ENCODE measurements at regions not wholly inside any gene's neighbourhood (a gene's known extent, or its start where the extent isn't known, plus 50 kb on each side); places are given as distances from the start of the nearest gene placed in this dataset.
"Not testable (repeated sequence)": the region's sequence is repeated elsewhere in the genome, so short reads cannot be mapped to it uniquely, and the experiment has no call there.

DNA sequence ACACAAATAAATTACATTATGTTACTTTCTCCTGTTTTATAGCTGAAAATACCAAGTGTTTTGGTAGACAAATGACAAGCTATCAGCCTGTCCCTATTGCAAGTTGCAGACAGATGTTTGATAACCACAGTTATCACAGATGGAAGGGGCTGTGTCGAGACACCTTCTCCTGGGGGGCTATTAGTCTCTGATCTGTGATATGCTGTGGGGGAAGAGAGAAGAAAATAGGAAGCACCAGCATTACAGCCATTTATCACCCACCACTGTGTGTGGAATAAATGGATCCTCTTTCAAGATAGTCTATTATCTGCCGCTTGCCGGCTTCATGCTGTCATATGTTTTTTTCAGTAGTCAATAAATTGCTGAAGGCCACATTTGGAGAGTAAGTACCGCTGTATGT is 597.2 kb upstream of the ADARB2 start:
- DNase-seq (no peak), ATAC-seq (no peak)
- Histone ChIP-seq H3K9me3 (no peaks in the 10 kb centered on the region), H3K36me3 (no peaks in the 10 kb centered on the region), H3K27me3 (no peaks in the 10 kb centered on the region), H3K27ac (no peak overlapping the region), H3K4me3 (no peak overlapping the region), H3K4me1 (no peaks in the 10 kb centered on the region)
- intact Hi-C loops (cut with DNase I), result no loop called here
- TF ChIP-seq, protein P1, sequence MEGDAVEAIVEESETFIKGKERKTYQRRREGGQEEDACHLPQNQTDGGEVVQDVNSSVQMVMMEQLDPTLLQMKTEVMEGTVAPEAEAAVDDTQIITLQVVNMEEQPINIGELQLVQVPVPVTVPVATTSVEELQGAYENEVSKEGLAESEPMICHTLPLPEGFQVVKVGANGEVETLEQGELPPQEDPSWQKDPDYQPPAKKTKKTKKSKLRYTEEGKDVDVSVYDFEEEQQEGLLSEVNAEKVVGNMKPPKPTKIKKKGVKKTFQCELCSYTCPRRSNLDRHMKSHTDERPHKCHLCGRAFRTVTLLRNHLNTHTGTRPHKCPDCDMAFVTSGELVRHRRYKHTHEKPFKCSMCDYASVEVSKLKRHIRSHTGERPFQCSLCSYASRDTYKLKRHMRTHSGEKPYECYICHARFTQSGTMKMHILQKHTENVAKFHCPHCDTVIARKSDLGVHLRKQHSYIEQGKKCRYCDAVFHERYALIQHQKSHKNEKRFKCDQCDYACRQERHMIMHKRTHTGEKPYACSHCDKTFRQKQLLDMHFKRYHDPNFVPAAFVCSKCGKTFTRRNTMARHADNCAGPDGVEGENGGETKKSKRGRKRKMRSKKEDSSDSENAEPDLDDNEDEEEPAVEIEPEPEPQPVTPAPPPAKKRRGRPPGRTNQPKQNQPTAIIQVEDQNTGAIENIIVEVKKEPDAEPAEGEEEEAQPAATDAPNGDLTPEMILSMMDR (IDR thresholded peaks at IDR 0.05), result no peak
- no peak for TF ChIP-seq POLR2A (IDR thresholded peaks at IDR 0.05)
- WGBS, 4 donors, result 50 to 62% (median 57%) methylated on average over 4 of the region's 4 CpGs

DNA sequence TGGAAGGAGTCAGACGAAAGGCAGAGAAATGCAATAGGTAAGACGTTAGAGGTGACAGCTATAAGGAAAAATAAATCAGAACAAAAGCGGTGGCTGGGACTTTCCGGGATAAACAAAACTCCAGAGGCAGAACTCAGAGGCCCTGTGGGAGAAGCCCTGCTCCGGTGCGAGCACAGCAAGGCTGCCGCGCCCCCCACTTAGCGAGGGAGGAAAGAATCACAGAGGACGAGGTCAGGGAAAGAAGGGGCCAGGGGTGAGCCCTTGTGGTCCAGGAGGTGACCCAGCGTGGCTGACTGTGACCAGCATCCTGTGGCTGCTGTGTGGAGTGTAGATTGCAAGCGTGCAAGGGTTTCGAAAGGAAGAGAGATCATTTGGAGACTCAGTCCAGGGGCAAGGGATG is 591.8 kb upstream of the ADARB2 start:
- Histone ChIP-seq H3K36me3 (no peaks in the 10 kb centered on the region), H3K9me3 (no peaks in the 10 kb centered on the region), H3K27me3 (no peaks in the 10 kb centered on the region), H3K27ac (no peak overlapping the region), H3K4me1 (no peaks in the 10 kb centered on the region), H3K4me3 (no peak overlapping the region)
- DNase-seq (no peak), ATAC-seq (no peak)
- intact Hi-C loops (cut with DNase I), result no loop called here
- 75 to 82% (median 82%) methylated on average over 13 of the region's 13 CpGs for WGBS, 4 donors
- TF ChIP-seq, protein P1 (IDR thresholded peaks at IDR 0.05), result no peak
- no peak for TF ChIP-seq POLR2A (IDR thresholded peaks at IDR 0.05)

DNA sequence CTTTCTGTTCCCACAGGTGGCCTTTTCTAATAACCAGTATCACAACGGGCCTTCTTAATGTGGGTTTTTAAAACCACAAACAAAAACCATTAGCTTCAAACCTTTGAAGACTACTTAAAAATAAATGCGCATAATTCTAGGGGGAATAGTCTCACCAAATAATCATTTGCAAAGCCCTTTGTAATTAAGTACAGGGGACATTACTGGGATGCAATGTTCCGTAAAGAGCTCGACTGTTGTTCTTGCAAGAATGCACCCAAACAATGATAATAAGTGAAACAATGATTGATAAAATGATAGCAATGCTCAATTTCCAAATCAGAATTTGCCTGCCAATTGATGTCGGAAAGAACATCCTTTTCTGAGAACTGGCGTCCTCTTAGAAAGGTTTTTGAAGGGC is 589.1 kb upstream of the ADARB2 start:
- Histone ChIP-seq H3K27me3 (no peaks in the 10 kb centered on the region), H3K4me1 (no peaks in the 10 kb centered on the region), H3K9me3 (no peaks in the 10 kb centered on the region), H3K36me3 (no peaks in the 10 kb centered on the region), H3K4me3 (no peak overlapping the region), H3K27ac (no peak overlapping the region)
- DNase-seq, result no peak
- intact Hi-C loops (cut with DNase I), result no loop called here
- 75 to 85% (median 80%) methylated on average over 6 of the region's 6 CpGs for WGBS, 4 donors
- no peak for ATAC-seq
- TF ChIP-seq POLR2A (IDR thresholded peaks at IDR 0.05), result no peak

DNA sequence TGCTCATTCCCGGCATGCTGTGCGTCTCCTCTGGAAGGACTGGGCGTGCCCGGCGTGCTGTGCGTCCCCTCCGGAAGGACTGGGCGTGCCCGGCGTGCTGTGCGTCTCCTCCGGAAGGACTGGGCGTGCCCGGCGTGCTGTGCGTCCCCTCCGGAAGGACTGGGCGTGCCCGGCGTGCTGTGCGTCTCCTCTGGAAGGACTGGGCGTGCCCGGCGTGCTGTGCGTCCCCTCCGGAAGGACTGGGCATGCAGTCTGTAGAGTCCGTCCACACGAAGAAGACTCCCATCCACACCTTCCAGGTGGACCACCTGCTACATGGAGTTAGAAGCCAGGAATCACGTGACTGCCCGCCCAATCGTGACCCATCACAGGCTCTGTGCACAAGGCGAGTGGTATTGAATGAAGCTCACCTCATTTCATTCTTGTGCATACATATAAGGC is 577.7 kb upstream of the ADARB2 start:
- H3K36me3 ChIP-seq; intact Hi-C loops (cut with DNase I); DNase-seq; H3K27me3 ChIP-seq; H3K27ac ChIP-seq; H3K4me1 ChIP-seq; H3K4me3 ChIP-seq; ATAC-seq: not testable (repeated sequence)
- WGBS, 4 donors, result 79 to 89% (median 86%) methylated on average over 17 to 32 of the region's 32 CpGs
- H3K9me3 ChIP-seq, result peaks cover 0 to 15% (median 0%) of the 10 kb centered on the region in 12 donors

DNA sequence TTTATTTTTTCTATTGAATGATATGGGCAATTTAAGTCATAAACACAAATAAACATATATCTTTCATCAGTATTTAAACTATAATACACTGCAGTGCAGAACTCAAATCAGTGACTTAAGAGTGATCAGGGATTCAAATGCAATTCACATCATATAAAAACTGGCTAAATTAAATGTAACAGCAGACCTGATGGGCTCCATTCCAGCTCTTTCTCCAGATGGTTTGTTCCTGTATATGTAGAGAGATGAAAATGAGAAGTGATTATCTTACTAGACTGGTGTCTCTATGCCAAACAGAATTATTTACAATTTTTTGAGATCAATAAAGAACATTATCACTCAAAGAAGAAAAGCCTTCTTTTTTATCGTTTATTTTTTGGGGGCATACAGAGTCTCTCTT is 568.8 kb upstream of the ADARB2 start:
- Histone ChIP-seq H3K9me3 (peaks cover 0 to 5% (median 0%) of the 10 kb centered on the region in 12 donors), H3K4me1 (no peaks in the 10 kb centered on the region), H3K36me3 (no peaks in the 10 kb centered on the region), H3K27me3 (no peaks in the 10 kb centered on the region), H3K27ac (no peak overlapping the region), H3K4me3 (no peak overlapping the region)
- no peak for ATAC-seq
- no peak for DNase-seq
- TF ChIP-seq, protein P1 (IDR thresholded peaks at IDR 0.05), result no peak
- TF ChIP-seq POLR2A (IDR thresholded peaks at IDR 0.05), result no peak
- intact Hi-C loops (cut with DNase I), result no loop called here
- 77 to 94% (median 83%) methylated on average over 1 of the region's 1 CpG for WGBS, 4 donors
